ENCODE measurements at regions not wholly inside any gene's neighbourhood (a gene's known extent, or its start where the extent isn't known, plus 50 kb on each side); places are given as distances from the start of the nearest gene placed in this dataset.

GRCh38 chr7:41255716-41256115 is 447.2 kb downstream of the INHBA start:
- no peak for TF ChIP-seq CTCF (conservative IDR thresholded peaks at IDR 0.05; ENCODE audit: low read depth)
- POLR2A ChIA-PET (ENCODE audit: low non-redundant PET) = no interaction called here
- H3K27ac ChIP-seq = no peak overlapping the region
- DNase-seq (ENCODE audit: low spot score) = no peak
- CTCF ChIA-PET = no interaction called here

DNA sequence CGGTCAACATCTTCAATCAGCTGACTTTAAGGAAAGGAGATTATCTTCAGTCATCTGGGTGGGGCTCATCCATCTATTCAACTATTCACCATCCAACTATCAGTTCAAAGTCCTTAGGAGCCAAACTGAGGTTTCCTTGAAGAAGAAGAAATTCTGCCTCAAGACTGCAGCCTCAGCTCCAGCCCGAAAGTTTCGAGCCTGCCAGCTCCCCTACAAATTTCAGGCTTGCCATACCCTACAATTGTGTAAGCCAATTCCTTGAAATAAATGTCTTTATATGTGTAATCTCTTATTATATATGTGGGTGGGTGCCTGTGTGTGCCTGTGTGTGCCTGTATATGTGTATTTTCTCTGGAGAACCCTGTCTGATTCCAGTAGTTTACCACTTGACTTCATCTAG is 447.8 kb downstream of the INHBA start:
- TF ChIP-seq CTCF (conservative IDR thresholded peaks at IDR 0.05; ENCODE audit: low read depth) = no peak
- ChIA-PET POLR2A (ENCODE audit: low non-redundant PET) (no interaction called here), CTCF (no interaction called here)
- no peak overlapping the region for H3K27ac ChIP-seq
- no peak for DNase-seq (ENCODE audit: low spot score)

GRCh38 chr7:41252957-41253356 is 449.9 kb downstream of the INHBA start:
- ChIA-PET CTCF (no interaction called here), POLR2A (ENCODE audit: low non-redundant PET) (no interaction called here)
- DNase-seq (ENCODE audit: low spot score) = no peak
- no peak overlapping the region for H3K27ac ChIP-seq
- no peak for TF ChIP-seq CTCF (conservative IDR thresholded peaks at IDR 0.05; ENCODE audit: low read depth)

- no peak for DNase-seq (ENCODE audit: low spot score)
- CTCF ChIA-PET = no interaction called here
- POLR2A ChIA-PET (ENCODE audit: low non-redundant PET) = no interaction called here
- no peak for TF ChIP-seq CTCF (conservative IDR thresholded peaks at IDR 0.05; ENCODE audit: low read depth)
- no peak overlapping the region for H3K27ac ChIP-seq
Observed at GRCh38 chr7:41252551-41252950, 450.3 kb downstream of the INHBA start.

DNA sequence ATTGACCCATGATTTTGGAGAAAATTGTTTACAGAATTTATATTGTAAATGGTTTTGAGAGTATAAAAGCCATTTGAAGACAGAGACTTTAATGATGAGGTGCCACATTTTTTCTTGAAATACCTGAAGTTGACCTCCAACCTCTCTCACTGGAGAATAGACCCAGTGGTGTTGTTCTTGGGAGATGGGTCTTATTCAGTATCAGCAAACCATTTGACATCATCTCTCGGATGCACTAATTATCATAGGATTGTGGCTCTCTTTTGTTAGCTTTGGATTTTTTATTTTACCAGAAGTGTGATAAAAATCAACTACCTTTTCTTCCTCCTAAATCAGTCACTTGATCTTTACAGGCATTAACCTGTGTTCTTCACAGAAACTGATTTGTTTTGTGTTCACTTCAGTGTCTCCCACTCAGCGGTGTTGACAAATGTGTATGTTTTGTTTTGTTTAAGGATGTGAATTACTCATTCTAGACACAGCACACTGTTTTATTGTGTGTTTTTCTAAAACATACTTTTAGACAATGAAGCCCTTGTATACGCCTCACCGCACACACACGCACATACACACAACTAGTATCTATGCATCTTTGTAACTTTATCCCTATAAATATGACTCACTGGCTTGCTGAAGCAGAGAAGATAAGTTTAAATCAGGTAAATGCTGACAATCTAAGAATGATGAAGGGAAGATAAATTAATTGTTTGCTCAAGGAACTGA is 455.6 kb downstream of the INHBA start:
- CTCF ChIA-PET = no interaction called here
- H3K27ac ChIP-seq = no peak overlapping the region
- POLR2A ChIA-PET (ENCODE audit: low non-redundant PET) = no interaction called here
- TF ChIP-seq CTCF (conservative IDR thresholded peaks at IDR 0.05; ENCODE audit: low read depth) = no peak
- peak; percentile 32 for DNase-seq (ENCODE audit: low spot score)

GRCh38 chr7:41245916-41246315 is 457.0 kb downstream of the INHBA start:
- ChIA-PET POLR2A (ENCODE audit: low non-redundant PET) (no interaction called here), CTCF (interaction anchor here (0.7 kb wide), 1 partner anchor 1187 kb away, joined by 8 read pairs; no protein-coding TSS in a partner anchor)
- no peak for DNase-seq (ENCODE audit: low spot score)
- TF ChIP-seq CTCF (conservative IDR thresholded peaks at IDR 0.05; ENCODE audit: low read depth) = no peak
- no peak overlapping the region for H3K27ac ChIP-seq
